HUES6 (cell line): ENCODE measurements at regions not wholly inside any gene's neighbourhood (a gene's known extent, or its start where the extent isn't known, plus 50 kb on each side); places are given as distances from the start of the nearest gene placed in this dataset.

Experiments used
- H3K27ac ChIP-seq: 2 replicates; pipeline ENCODE4 v1.7.0; 2013; ENCODE audit warnings: low read depth, mild to moderate bottlenecking, low read length, inconsistent platforms
- H3K27me3 ChIP-seq: 2 replicates; pipeline ENCODE4 v1.6.1; 2013; ENCODE audit warnings: low read length; ENCODE audit not compliant: control insufficient read depth, insufficient read depth
- H3K36me3 ChIP-seq: 2 replicates; pipeline ENCODE4 v1.6.1; 2013; ENCODE audit warnings: low read length; ENCODE audit not compliant: control insufficient read depth, insufficient read depth
- H3K4me1 ChIP-seq: 2 replicates; pipeline ENCODE4 v1.6.1; 2013; ENCODE audit warnings: low read length; ENCODE audit not compliant: control insufficient read depth, insufficient read depth
- H3K4me3 ChIP-seq: 2 replicates; pipeline ENCODE4 v1.5.1; 2013; ENCODE audit warnings: low read depth, low read length
- H3K9ac ChIP-seq: one replicate; pipeline ENCODE4 v1.6.1; 2013; ENCODE audit warnings: mild to moderate bottlenecking, low read length
- H3K9me3 ChIP-seq: 2 replicates; pipeline ENCODE4 v1.6.1; 2013; ENCODE audit warnings: low read depth, low read length; ENCODE audit not compliant: control insufficient read depth, insufficient read depth

- Histone ChIP-seq H3K9me3 (no peaks in the 10 kb centered on the region), H3K27me3 (no peaks in the 10 kb centered on the region), H3K27ac (no peak overlapping the region), H3K9ac (no peak overlapping the region), H3K4me1 (peaks cover 9% of the 10 kb centered on the region), H3K4me3 (no peak overlapping the region), H3K36me3 (no peaks in the 10 kb centered on the region)
Measured at GRCh38 chr2:144137705-144138428, 382.1 kb downstream of the ZEB2 start.

- Histone ChIP-seq H3K27ac (no peak overlapping the region), H3K4me1 (peaks cover 9% of the 10 kb centered on the region), H3K36me3 (no peaks in the 10 kb centered on the region), H3K9ac (no peak overlapping the region), H3K9me3 (no peaks in the 10 kb centered on the region), H3K27me3 (no peaks in the 10 kb centered on the region), H3K4me3 (no peak overlapping the region)
Measured at GRCh38 chr2:144137272-144137671, 382.6 kb downstream of the ZEB2 start.

- no peaks in the 10 kb centered on the region for H3K27me3 ChIP-seq
- no peak overlapping the region for H3K4me3 ChIP-seq
- no peak overlapping the region for H3K9ac ChIP-seq
- no peaks in the 10 kb centered on the region for H3K9me3 ChIP-seq
- no peak overlapping the region for H3K27ac ChIP-seq
- no peaks in the 10 kb centered on the region for H3K36me3 ChIP-seq
- peaks cover 9% of the 10 kb centered on the region for H3K4me1 ChIP-seq
Measured at GRCh38 chr2:144136297-144137010, 383.5 kb downstream of the ZEB2 start.

GRCh38 chr2:144133936-144134665 lies 385.8 kb downstream of the ZEB2 start:
- Histone ChIP-seq H3K4me1 (peaks cover 9% of the 10 kb centered on the region), H3K27me3 (no peaks in the 10 kb centered on the region), H3K36me3 (no peaks in the 10 kb centered on the region), H3K9ac (no peak overlapping the region), H3K27ac (0 out of 2 replicates have a peak overlapping the region, but pooled peaks have one; percentile 29), H3K9me3 (no peaks in the 10 kb centered on the region), H3K4me3 (no peak overlapping the region; the same call in 1 of the 2 replicates)

GRCh38 chr2:144132357-144132756 lies 387.6 kb downstream of the ZEB2 start:
- no peak overlapping the region for H3K27ac ChIP-seq
- H3K27me3 ChIP-seq = no peaks in the 10 kb centered on the region
- no peak overlapping the region for H3K4me3 ChIP-seq
- no peaks in the 10 kb centered on the region for H3K9me3 ChIP-seq
- peaks cover 9% of the 10 kb centered on the region for H3K4me1 ChIP-seq
- H3K36me3 ChIP-seq = no peaks in the 10 kb centered on the region
- no peak overlapping the region for H3K9ac ChIP-seq

- no peaks in the 10 kb centered on the region for H3K27me3 ChIP-seq
- no peak overlapping the region for H3K9ac ChIP-seq
- no peaks in the 10 kb centered on the region for H3K9me3 ChIP-seq
- no peak overlapping the region for H3K27ac ChIP-seq
- H3K4me3 ChIP-seq = no peak overlapping the region
- H3K36me3 ChIP-seq = no peaks in the 10 kb centered on the region
- H3K4me1 ChIP-seq = peaks cover 9% of the 10 kb centered on the region
Measured at GRCh38 chr2:144131042-144131441, 388.9 kb downstream of the ZEB2 start.

GRCh38 chr2:144130551-144130950 lies 389.4 kb downstream of the ZEB2 start:
- Histone ChIP-seq H3K4me1 (peaks cover 9% of the 10 kb centered on the region), H3K4me3 (no peak overlapping the region), H3K36me3 (no peaks in the 10 kb centered on the region), H3K9ac (no peak overlapping the region), H3K27ac (no peak overlapping the region), H3K9me3 (no peaks in the 10 kb centered on the region), H3K27me3 (no peaks in the 10 kb centered on the region)

- Histone ChIP-seq H3K27ac (no peak overlapping the region), H3K4me3 (no peak overlapping the region), H3K9ac (no peak overlapping the region), H3K27me3 (no peaks in the 10 kb centered on the region), H3K4me1 (no peaks in the 10 kb centered on the region), H3K9me3 (no peaks in the 10 kb centered on the region), H3K36me3 (no peaks in the 10 kb centered on the region)
Measured at GRCh38 chr2:144128130-144128746, 391.7 kb downstream of the ZEB2 start.

- Histone ChIP-seq H3K4me1 (no peaks in the 10 kb centered on the region), H3K27me3 (no peaks in the 10 kb centered on the region), H3K9me3 (no peaks in the 10 kb centered on the region), H3K9ac (no peak overlapping the region), H3K4me3 (no peak overlapping the region), H3K27ac (no peak overlapping the region), H3K36me3 (no peaks in the 10 kb centered on the region)
Measured at GRCh38 chr2:144127693-144128092, 392.2 kb downstream of the ZEB2 start.

GRCh38 chr2:144126302-144126701 lies 393.6 kb downstream of the ZEB2 start:
- no peak overlapping the region for H3K9ac ChIP-seq
- no peaks in the 10 kb centered on the region for H3K9me3 ChIP-seq
- H3K27ac ChIP-seq = no peak overlapping the region
- H3K27me3 ChIP-seq = no peaks in the 10 kb centered on the region
- no peak overlapping the region for H3K4me3 ChIP-seq
- no peaks in the 10 kb centered on the region for H3K4me1 ChIP-seq
- no peaks in the 10 kb centered on the region for H3K36me3 ChIP-seq
